ENCODE measurements at regions not wholly inside any gene's neighbourhood (a gene's known extent, or its start where the extent isn't known, plus 50 kb on each side); places are given as distances from the start of the nearest gene placed in this dataset.

GRCh38 chr1:57868239-57868638 is 444.4 kb upstream of the DAB1 start:
- no peak for DNase-seq (ENCODE audit: low spot score)

GRCh38 chr1:57866998-57867397 is 443.1 kb upstream of the DAB1 start:
- DNase-seq (ENCODE audit: low spot score), result no peak

- no peak for DNase-seq (ENCODE audit: low spot score)
Measured at GRCh38 chr1:57860931-57861565, 437.2 kb upstream of the DAB1 start.

- peak; percentile 7 for DNase-seq (ENCODE audit: low spot score)
Measured at GRCh38 chr1:57860325-57860724, 436.5 kb upstream of the DAB1 start.

GRCh38 chr1:57858740-57859139 is 434.9 kb upstream of the DAB1 start:
- no peak for DNase-seq (ENCODE audit: low spot score)

GRCh38 chr1:57857809-57858208 is 433.9 kb upstream of the DAB1 start:
- no peak for DNase-seq (ENCODE audit: low spot score)

GRCh38 chr1:57854436-57854835 is 430.6 kb upstream of the DAB1 start:
- DNase-seq (ENCODE audit: low spot score), result peak; percentile 14

GRCh38 chr1:57850176-57850940 is 426.5 kb upstream of the DAB1 start:
- DNase-seq (ENCODE audit: low spot score), result no peak

- DNase-seq (ENCODE audit: low spot score), result no peak
Measured at GRCh38 chr1:57848406-57848805, 424.5 kb upstream of the DAB1 start.

GRCh38 chr1:57845041-57845440 is 421.2 kb upstream of the DAB1 start:
- DNase-seq (ENCODE audit: low spot score), result no peak

GRCh38 chr1:57844382-57844980 is 420.6 kb upstream of the DAB1 start:
- DNase-seq (ENCODE audit: low spot score), result no peak

- no peak for DNase-seq (ENCODE audit: low spot score)
Measured at GRCh38 chr1:57843760-57844159, 419.9 kb upstream of the DAB1 start.

GRCh38 chr1:57839526-57839925 is 415.7 kb upstream of the DAB1 start:
- no peak for DNase-seq (ENCODE audit: low spot score)

GRCh38 chr1:57839067-57839466 is 415.2 kb upstream of the DAB1 start:
- no peak for DNase-seq (ENCODE audit: low spot score)

- no peak for DNase-seq (ENCODE audit: low spot score)
Measured at GRCh38 chr1:57835620-57836019, 411.8 kb upstream of the DAB1 start.

- no peak for DNase-seq (ENCODE audit: low spot score)
Measured at GRCh38 chr1:57833296-57833695, 409.4 kb upstream of the DAB1 start.

GRCh38 chr1:57832612-57833011 is 408.8 kb upstream of the DAB1 start:
- no peak for DNase-seq (ENCODE audit: low spot score)

GRCh38 chr1:57831624-57832023 is 407.8 kb upstream of the DAB1 start:
- no peak for DNase-seq (ENCODE audit: low spot score)

- no peak for DNase-seq (ENCODE audit: low spot score)
Measured at GRCh38 chr1:57826535-57826934, 402.7 kb upstream of the DAB1 start.

- DNase-seq (ENCODE audit: low spot score), result no peak
Measured at GRCh38 chr1:57824535-57824934, 400.7 kb upstream of the DAB1 start.

- no peak for DNase-seq (ENCODE audit: low spot score)
Measured at GRCh38 chr1:57820356-57821095, 396.7 kb upstream of the DAB1 start.

- DNase-seq (ENCODE audit: low spot score), result no peak
Measured at GRCh38 chr1:57819893-57820292, 396.0 kb upstream of the DAB1 start.

- DNase-seq (ENCODE audit: low spot score), result no peak
Measured at GRCh38 chr1:57803586-57803985, 379.7 kb upstream of the DAB1 start.
